ENCODE measurements at regions not wholly inside any gene's neighbourhood (a gene's known extent, or its start where the extent isn't known, plus 50 kb on each side); places are given as distances from the start of the nearest gene placed in this dataset.

DNA sequence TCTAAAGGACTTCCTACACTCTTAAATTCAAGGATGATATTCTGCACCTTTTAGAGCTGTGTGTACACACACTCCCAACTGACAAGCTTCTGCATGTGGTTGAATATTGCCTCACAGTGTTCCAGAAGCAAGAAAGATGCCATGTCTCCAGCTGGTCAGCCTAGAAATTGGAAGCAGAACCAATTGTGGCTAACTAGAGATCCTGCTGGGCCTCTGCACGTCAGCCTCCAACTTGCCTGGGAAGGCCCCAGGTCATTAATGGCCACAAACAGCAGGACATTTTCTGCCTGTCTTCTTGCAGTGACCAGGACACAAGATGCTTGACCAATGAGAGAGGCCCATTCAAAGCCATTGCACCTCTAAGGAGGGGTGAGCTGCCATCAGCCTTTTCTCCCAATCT lies 571.9 kb upstream of the BRINP1 start:
- TF ChIP-seq, protein P1, sequence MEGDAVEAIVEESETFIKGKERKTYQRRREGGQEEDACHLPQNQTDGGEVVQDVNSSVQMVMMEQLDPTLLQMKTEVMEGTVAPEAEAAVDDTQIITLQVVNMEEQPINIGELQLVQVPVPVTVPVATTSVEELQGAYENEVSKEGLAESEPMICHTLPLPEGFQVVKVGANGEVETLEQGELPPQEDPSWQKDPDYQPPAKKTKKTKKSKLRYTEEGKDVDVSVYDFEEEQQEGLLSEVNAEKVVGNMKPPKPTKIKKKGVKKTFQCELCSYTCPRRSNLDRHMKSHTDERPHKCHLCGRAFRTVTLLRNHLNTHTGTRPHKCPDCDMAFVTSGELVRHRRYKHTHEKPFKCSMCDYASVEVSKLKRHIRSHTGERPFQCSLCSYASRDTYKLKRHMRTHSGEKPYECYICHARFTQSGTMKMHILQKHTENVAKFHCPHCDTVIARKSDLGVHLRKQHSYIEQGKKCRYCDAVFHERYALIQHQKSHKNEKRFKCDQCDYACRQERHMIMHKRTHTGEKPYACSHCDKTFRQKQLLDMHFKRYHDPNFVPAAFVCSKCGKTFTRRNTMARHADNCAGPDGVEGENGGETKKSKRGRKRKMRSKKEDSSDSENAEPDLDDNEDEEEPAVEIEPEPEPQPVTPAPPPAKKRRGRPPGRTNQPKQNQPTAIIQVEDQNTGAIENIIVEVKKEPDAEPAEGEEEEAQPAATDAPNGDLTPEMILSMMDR (IDR thresholded peaks at IDR 0.05): no peak
- TF ChIP-seq POLR2A (IDR thresholded peaks at IDR 0.05): no peak
- TF ChIP-seq POLR2AphosphoS5 (IDR thresholded peaks at IDR 0.05; ENCODE audit: insufficient read depth in 1 of 2, low read depth in 1 of 2): no peak
